ENCODE measurements at regions not wholly inside any gene's neighbourhood (a gene's known extent, or its start where the extent isn't known, plus 50 kb on each side); places are given as distances from the start of the nearest gene placed in this dataset.

GRCh38 chr15:46450810-46451182 is 816.0 kb downstream of the SQOR start:
- H3K4me2 ChIP-seq (replicated peaks; ENCODE audit: low read depth, low read length, poor library complexity, severe bottlenecking): no peak overlapping the region
- H3K4me1 ChIP-seq (ENCODE audit: control insufficient read depth in 2 of 2, insufficient read depth in 2 of 2, low read length in 2 of 2): no peaks in the 10 kb centered on the region
- no peak overlapping the region for H3K27ac ChIP-seq (ENCODE audit: low read length in 2 of 2)
- WGBS (ENCODE audit: insufficient coverage): no CpG with 5 or more reads among the region's 1 CpG
- TF ChIP-seq EZH2 (IDR thresholded peaks at IDR 0.05; ENCODE audit: borderline replicate concordance, insufficient read depth, low read depth, low read length, poor library complexity, severe bottlenecking) (no peak), CTCF (IDR thresholded peaks at IDR 0.05) (no peak)
- Mint-ChIP-seq H3K4me3 (no peak overlapping the region), H3K4me1 (no peaks in the 10 kb centered on the region), H3K27ac (no peak overlapping the region), H3K9me3 (ENCODE audit: insufficient read depth) (no peaks in the 10 kb centered on the region), H3K27me3 (no peaks in the 10 kb centered on the region)
- H4K20me1 ChIP-seq (ENCODE audit: control insufficient read depth, insufficient read depth, low read length, poor library complexity, severe bottlenecking): no peaks in the 10 kb centered on the region
- ATAC-seq (ENCODE audit: low read depth) (no peak), DNase-seq (no peak)
- no peak overlapping the region for H2AFZ ChIP-seq (ENCODE audit: insufficient read depth, low read depth, low read length, poor library complexity, severe bottlenecking)
- no peaks in the 10 kb centered on the region for H3K36me3 ChIP-seq (replicated peaks in 1 of 2; ENCODE audit: control extremely low read depth in 1 of 2, control insufficient read depth in 1 of 2, extremely low read depth in 1 of 2, insufficient read depth in 2 of 2, low read length in 1 of 2)
- H3K9me3 ChIP-seq (ENCODE audit: control extremely low read depth in 1 of 3, control insufficient read depth in 2 of 3, insufficient read depth in 1 of 3, low read length in 2 of 3): no peaks in the 10 kb centered on the region
- no peak overlapping the region for H3K9ac ChIP-seq (ENCODE audit: low read length)
- POLR2A ChIA-PET: no interaction called here
- no peaks in the 10 kb centered on the region for H3K79me2 ChIP-seq (ENCODE audit: control insufficient read depth, insufficient read depth, low read length)
- H3K4me3 ChIP-seq (ENCODE audit: control extremely low read depth in 1 of 5, extremely low read depth in 1 of 5, insufficient read depth in 1 of 5, low read depth in 2 of 5, low read length in 4 of 5): no peak overlapping the region
- CTCF ChIA-PET: no interaction called here
- intact Hi-C loops (cut with micrococcal nuclease): no loop called here
- no peaks in the 10 kb centered on the region for H3K27me3 ChIP-seq (replicated peaks in 1 of 4; ENCODE audit: control extremely low read depth in 1 of 4, control insufficient read depth in 3 of 4, insufficient read depth in 4 of 4, low read length in 3 of 4)

GRCh38 chr15:46452297-46452820 is 817.5 kb downstream of the SQOR start:
- Mint-ChIP-seq H3K9me3 (ENCODE audit: insufficient read depth) (no peaks in the 10 kb centered on the region), H3K27ac (no peak overlapping the region)
- no CpG with 5 or more reads among the region's 1 CpG for WGBS (ENCODE audit: insufficient coverage)

More at GRCh38 chr15:46452297-46452820, 817.5 kb downstream of the SQOR start:
- Histone ChIP-seq H3K79me2 (ENCODE audit: control insufficient read depth, insufficient read depth, low read length) (no peaks in the 10 kb centered on the region), H4K20me1 (ENCODE audit: control insufficient read depth, insufficient read depth, low read length, poor library complexity, severe bottlenecking) (no peaks in the 10 kb centered on the region), H3K27me3 (replicated peaks in 1 of 4; ENCODE audit: control extremely low read depth in 1 of 4, control insufficient read depth in 3 of 4, insufficient read depth in 4 of 4, low read length in 3 of 4) (no peaks in the 10 kb centered on the region), H3K27ac (ENCODE audit: low read length in 2 of 2) (no peak overlapping the region), H3K9ac (ENCODE audit: low read length) (no peak overlapping the region), H3K4me3 (ENCODE audit: control extremely low read depth in 1 of 5, extremely low read depth in 1 of 5, insufficient read depth in 1 of 5, low read depth in 2 of 5, low read length in 4 of 5) (no peak overlapping the region), H3K9me3 (ENCODE audit: control extremely low read depth in 1 of 3, control insufficient read depth in 2 of 3, insufficient read depth in 1 of 3, low read length in 2 of 3) (no peaks in the 10 kb centered on the region), H3K4me2 (replicated peaks; ENCODE audit: low read depth, low read length, poor library complexity, severe bottlenecking) (no peak overlapping the region), H3K36me3 (replicated peaks in 1 of 2; ENCODE audit: control extremely low read depth in 1 of 2, control insufficient read depth in 1 of 2, extremely low read depth in 1 of 2, insufficient read depth in 2 of 2, low read length in 1 of 2) (no peaks in the 10 kb centered on the region), H3K4me1 (ENCODE audit: control insufficient read depth in 2 of 2, insufficient read depth in 2 of 2, low read length in 2 of 2) (no peaks in the 10 kb centered on the region), H2AFZ (ENCODE audit: insufficient read depth, low read depth, low read length, poor library complexity, severe bottlenecking) (no peak overlapping the region)
- H3K27me3 Mint-ChIP-seq: no peaks in the 10 kb centered on the region
- intact Hi-C loops (cut with micrococcal nuclease): no loop called here
- ChIA-PET POLR2A (no interaction called here), CTCF (no interaction called here)
- ATAC-seq (ENCODE audit: low read depth) (no peak), DNase-seq (no peak)
- H3K4me3 Mint-ChIP-seq: no peak overlapping the region
- H3K4me1 Mint-ChIP-seq: no peaks in the 10 kb centered on the region
- TF ChIP-seq EZH2 (IDR thresholded peaks at IDR 0.05; ENCODE audit: borderline replicate concordance, insufficient read depth, low read depth, low read length, poor library complexity, severe bottlenecking) (no peak), CTCF (IDR thresholded peaks at IDR 0.05) (no peak)

All from B cell (primary cell).